ENCODE measurements at regions not wholly inside any gene's neighbourhood (a gene's known extent, or its start where the extent isn't known, plus 50 kb on each side); places are given as distances from the start of the nearest gene placed in this dataset.

DNA sequence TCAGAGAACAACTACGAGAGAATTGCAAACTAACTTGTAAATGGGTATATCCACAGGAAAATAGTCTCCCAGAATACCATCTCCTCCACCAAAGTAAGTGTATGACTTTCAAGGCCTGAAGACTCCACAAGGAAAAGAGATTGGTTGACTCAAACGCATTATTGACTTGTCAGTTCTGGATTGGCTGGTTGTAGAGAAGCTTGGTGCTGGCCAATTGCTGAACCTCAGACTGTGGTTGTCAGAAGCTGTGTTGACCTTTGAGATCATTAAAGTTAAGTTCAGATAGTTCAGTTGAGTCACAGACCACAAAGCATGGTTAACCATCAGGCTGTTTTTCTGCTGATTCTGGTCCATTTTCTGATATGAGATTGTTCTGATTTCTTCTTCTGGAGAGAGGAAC lies 388.3 kb downstream of the BMP2 start:
- TF ChIP-seq CSDC2 (CRISPR knock-in tag; IDR thresholded peaks at IDR 0.05) (no peak), ZNF8 (CRISPR knock-in tag; IDR thresholded peaks at IDR 0.05) (no peak)
- TF ChIP-seq, protein P1, sequence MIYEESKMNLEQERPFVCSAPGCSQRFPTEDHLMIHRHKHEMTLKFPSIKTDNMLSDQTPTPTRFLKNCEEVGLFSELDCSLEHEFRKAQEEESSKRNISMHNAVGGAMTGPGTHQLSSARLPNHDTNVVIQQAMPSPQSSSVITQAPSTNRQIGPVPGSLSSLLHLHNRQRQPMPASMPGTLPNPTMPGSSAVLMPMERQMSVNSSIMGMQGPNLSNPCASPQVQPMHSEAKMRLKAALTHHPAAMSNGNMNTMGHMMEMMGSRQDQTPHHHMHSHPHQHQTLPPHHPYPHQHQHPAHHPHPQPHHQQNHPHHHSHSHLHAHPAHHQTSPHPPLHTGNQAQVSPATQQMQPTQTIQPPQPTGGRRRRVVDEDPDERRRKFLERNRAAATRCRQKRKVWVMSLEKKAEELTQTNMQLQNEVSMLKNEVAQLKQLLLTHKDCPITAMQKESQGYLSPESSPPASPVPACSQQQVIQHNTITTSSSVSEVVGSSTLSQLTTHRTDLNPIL (CRISPR knock-in tag; IDR thresholded peaks at IDR 0.05; ENCODE audit: low read depth): no peak
- ATAC-seq: no peak

DNA sequence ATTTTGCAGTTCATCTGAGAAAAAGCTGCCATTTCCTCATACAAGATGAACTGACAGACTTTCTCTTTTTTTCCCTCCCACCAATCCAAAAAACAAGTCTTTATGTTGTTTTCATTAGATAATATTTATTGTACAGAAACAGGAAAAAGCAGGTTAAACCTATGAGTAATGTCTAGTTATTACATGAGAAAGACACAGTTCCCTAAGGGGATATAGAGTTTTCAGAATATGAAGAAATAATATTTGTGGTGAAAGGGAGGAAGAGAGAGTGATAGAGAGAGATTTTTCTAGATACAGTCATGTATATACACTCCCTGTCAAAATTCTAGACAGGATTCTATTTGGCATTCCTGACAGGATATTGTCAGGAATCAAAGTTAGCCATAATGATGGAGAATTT lies 392.4 kb downstream of the BMP2 start:
- no peak for ATAC-seq
- no peak for TF ChIP-seq TOX (CRISPR knock-in tag; IDR thresholded peaks at IDR 0.05; ENCODE audit: borderline replicate concordance)
- no peak for TF ChIP-seq PPARA (CRISPR knock-in tag; IDR thresholded peaks at IDR 0.05; ENCODE audit: borderline replicate concordance)
- no peak for TF ChIP-seq CSDC2 (CRISPR knock-in tag; IDR thresholded peaks at IDR 0.05)
- no peak for TF ChIP-seq ZFP3 (CRISPR knock-in tag; IDR thresholded peaks at IDR 0.05)
- no peak for TF ChIP-seq ESRRG (CRISPR knock-in tag; IDR thresholded peaks at IDR 0.05)
- TF ChIP-seq TCF4 (CRISPR knock-in tag; IDR thresholded peaks at IDR 0.05; ENCODE audit: borderline replicate concordance): no peak
- TF ChIP-seq RARB (CRISPR knock-in tag; IDR thresholded peaks at IDR 0.05): no peak
- TF ChIP-seq ZNF70 (CRISPR knock-in tag; IDR thresholded peaks at IDR 0.05): no peak
- TF ChIP-seq, protein P2, sequence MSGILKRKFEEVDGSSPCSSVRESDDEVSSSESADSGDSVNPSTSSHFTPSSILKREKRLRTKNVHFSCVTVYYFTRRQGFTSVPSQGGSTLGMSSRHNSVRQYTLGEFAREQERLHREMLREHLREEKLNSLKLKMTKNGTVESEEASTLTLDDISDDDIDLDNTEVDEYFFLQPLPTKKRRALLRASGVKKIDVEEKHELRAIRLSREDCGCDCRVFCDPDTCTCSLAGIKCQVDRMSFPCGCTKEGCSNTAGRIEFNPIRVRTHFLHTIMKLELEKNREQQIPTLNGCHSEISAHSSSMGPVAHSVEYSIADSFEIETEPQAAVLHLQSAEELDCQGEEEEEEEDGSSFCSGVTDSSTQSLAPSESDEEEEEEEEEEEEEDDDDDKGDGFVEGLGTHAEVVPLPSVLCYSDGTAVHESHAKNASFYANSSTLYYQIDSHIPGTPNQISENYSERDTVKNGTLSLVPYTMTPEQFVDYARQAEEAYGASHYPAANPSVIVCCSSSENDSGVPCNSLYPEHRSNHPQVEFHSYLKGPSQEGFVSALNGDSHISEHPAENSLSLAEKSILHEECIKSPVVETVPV (CRISPR knock-in tag; IDR thresholded peaks at IDR 0.05): no peak
- TF ChIP-seq, protein P3, sequence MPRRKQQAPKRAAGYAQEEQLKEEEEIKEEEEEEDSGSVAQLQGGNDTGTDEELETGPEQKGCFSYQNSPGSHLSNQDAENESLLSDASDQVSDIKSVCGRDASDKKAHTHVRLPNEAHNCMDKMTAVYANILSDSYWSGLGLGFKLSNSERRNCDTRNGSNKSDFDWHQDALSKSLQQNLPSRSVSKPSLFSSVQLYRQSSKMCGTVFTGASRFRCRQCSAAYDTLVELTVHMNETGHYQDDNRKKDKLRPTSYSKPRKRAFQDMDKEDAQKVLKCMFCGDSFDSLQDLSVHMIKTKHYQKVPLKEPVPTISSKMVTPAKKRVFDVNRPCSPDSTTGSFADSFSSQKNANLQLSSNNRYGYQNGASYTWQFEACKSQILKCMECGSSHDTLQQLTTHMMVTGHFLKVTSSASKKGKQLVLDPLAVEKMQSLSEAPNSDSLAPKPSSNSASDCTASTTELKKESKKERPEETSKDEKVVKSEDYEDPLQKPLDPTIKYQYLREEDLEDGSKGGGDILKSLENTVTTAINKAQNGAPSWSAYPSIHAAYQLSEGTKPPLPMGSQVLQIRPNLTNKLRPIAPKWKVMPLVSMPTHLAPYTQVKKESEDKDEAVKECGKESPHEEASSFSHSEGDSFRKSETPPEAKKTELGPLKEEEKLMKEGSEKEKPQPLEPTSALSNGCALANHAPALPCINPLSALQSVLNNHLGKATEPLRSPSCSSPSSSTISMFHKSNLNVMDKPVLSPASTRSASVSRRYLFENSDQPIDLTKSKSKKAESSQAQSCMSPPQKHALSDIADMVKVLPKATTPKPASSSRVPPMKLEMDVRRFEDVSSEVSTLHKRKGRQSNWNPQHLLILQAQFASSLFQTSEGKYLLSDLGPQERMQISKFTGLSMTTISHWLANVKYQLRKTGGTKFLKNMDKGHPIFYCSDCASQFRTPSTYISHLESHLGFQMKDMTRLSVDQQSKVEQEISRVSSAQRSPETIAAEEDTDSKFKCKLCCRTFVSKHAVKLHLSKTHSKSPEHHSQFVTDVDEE (CRISPR knock-in tag; IDR thresholded peaks at IDR 0.05): no peak
- no peak for TF ChIP-seq SNAI2 (CRISPR knock-in tag; IDR thresholded peaks at IDR 0.05)
- TF ChIP-seq, protein P4, sequence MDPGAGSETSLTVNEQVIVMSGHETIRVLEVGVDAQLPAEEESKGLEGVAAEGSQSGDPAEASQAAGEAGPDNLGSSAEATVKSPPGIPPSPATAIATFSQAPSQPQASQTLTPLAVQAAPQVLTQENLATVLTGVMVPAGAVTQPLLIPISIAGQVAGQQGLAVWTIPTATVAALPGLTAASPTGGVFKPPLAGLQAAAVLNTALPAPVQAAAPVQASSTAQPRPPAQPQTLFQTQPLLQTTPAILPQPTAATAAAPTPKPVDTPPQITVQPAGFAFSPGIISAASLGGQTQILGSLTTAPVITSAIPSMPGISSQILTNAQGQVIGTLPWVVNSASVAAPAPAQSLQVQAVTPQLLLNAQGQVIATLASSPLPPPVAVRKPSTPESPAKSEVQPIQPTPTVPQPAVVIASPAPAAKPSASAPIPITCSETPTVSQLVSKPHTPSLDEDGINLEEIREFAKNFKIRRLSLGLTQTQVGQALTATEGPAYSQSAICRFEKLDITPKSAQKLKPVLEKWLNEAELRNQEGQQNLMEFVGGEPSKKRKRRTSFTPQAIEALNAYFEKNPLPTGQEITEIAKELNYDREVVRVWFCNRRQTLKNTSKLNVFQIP (CRISPR knock-in tag; IDR thresholded peaks at IDR 0.05; ENCODE audit: borderline replicate concordance, low read depth): no peak
- TF ChIP-seq BACH2 (CRISPR knock-in tag; IDR thresholded peaks at IDR 0.05; ENCODE audit: borderline replicate concordance): no peak
- TF ChIP-seq ZFP30 (CRISPR knock-in tag; IDR thresholded peaks at IDR 0.05): no peak
- no peak for TF ChIP-seq ZC3H10 (CRISPR knock-in tag; IDR thresholded peaks at IDR 0.05)
- TF ChIP-seq ZNF565 (CRISPR knock-in tag; conservative IDR thresholded peaks at IDR 0.05; ENCODE audit: low read depth): no peak

DNA sequence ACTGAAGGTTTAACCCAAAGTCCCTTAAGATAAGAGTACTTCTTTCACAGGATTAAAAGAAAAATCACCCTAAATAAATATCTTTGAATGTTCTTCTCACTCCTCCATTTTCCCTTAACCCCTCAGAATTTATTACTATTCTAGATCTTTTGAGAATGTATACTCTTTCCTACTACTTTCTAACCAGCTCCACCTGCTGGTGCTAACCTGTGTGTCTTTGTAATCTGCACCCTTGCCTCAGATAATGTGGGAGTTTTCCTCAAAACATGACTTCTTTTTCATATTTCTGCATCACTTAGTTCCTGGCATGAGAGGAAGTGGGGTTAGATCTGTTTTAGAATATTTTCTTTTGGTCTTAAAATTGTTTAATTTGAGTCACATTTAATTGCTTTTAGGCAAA lies 394.2 kb downstream of the BMP2 start:
- no peak for ATAC-seq
- TF ChIP-seq, protein P1 (CRISPR knock-in tag; IDR thresholded peaks at IDR 0.05; ENCODE audit: low read depth): no peak
- TF ChIP-seq ARNTL (CRISPR knock-in tag; IDR thresholded peaks at IDR 0.05; ENCODE audit: borderline replicate concordance, low read depth) (no peak), CSDC2 (CRISPR knock-in tag; IDR thresholded peaks at IDR 0.05) (no peak), ESRRG (CRISPR knock-in tag; IDR thresholded peaks at IDR 0.05) (no peak), ZNF70 (CRISPR knock-in tag; IDR thresholded peaks at IDR 0.05) (no peak), BACH2 (CRISPR knock-in tag; IDR thresholded peaks at IDR 0.05; ENCODE audit: borderline replicate concordance) (no peak), ZC3H10 (CRISPR knock-in tag; IDR thresholded peaks at IDR 0.05) (no peak), ZNF565 (CRISPR knock-in tag; conservative IDR thresholded peaks at IDR 0.05; ENCODE audit: low read depth) (no peak), RARB (CRISPR knock-in tag; IDR thresholded peaks at IDR 0.05) (no peak), OSR1 (CRISPR knock-in tag; IDR thresholded peaks at IDR 0.05) (no peak), ZFP3 (CRISPR knock-in tag; IDR thresholded peaks at IDR 0.05) (no peak), TCF4 (CRISPR knock-in tag; IDR thresholded peaks at IDR 0.05; ENCODE audit: borderline replicate concordance) (no peak)
- TF ChIP-seq, protein P2 (CRISPR knock-in tag; IDR thresholded peaks at IDR 0.05): no peak
- TF ChIP-seq, protein P5, sequence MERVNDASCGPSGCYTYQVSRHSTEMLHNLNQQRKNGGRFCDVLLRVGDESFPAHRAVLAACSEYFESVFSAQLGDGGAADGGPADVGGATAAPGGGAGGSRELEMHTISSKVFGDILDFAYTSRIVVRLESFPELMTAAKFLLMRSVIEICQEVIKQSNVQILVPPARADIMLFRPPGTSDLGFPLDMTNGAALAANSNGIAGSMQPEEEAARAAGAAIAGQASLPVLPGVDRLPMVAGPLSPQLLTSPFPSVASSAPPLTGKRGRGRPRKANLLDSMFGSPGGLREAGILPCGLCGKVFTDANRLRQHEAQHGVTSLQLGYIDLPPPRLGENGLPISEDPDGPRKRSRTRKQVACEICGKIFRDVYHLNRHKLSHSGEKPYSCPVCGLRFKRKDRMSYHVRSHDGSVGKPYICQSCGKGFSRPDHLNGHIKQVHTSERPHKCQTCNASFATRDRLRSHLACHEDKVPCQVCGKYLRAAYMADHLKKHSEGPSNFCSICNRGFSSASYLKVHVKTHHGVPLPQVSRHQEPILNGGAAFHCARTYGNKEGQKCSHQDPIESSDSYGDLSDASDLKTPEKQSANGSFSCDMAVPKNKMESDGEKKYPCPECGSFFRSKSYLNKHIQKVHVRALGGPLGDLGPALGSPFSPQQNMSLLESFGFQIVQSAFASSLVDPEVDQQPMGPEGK (CRISPR knock-in tag; IDR thresholded peaks at IDR 0.05; ENCODE audit: borderline replicate concordance): no peak

All from SK-N-SH treated with all-trans-retinoic acid at 6 μM for 48 hours (cell line).